Panc1 (cell line): ENCODE measurements at regions not wholly inside any gene's neighbourhood (a gene's known extent, or its start where the extent isn't known, plus 50 kb on each side); places are given as distances from the start of the nearest gene placed in this dataset.
"Not testable (repeated sequence)": the region's sequence is repeated elsewhere in the genome, so short reads cannot be mapped to it uniquely, and the experiment has no call there.

Experiments
- ATAC-seq: fragments of 200-7000 bp; cut with Tn5 transposase; 2 replicates; pipeline ENCODE4 v1.9.1; 2020; ENCODE audit warnings: mild to moderate bottlenecking, moderate library complexity
- BruUV-seq: library from RNA; stranded (reverse); fragments of 400-500 nt; replicated peaks from 2 replicates; lab custom pipeline; 2021; lab: Mats Ljungman, UMichigan
- CTCF ChIA-PET: fragments of 300-600 bp; sonication (Branson Sonifier 250); formaldehyde crosslinking; loops from one replicate; lab custom pipeline; 2022; ENCODE audit warnings: antibody characterized with exemption; lab: Charles Lee
- POLR2A ChIA-PET: fragments of 300-600 bp; sonication (Branson Sonifier 250); formaldehyde crosslinking; loops from one replicate; lab custom pipeline; 2022; ENCODE audit warnings: antibody characterized with exemption; lab: Charles Lee
- DNase-seq: peaks from one replicate; pipeline ENCODE4 v3.0.0-alpha.2; 2010; ENCODE audit warnings: low read depth, low spot score
- H3K27ac ChIP-seq: 2 replicates; pipeline ENCODE4 v1.5.1; 2011; ENCODE audit warnings: mild to moderate bottlenecking, low read length, inconsistent platforms
- H3K27me3 ChIP-seq: fragments of 200-500 bp; sonication (Bioruptor generic); 2 replicates; pipeline ENCODE4 v1.6.0; 2014; ENCODE audit warnings: low read length, inconsistent platforms; ENCODE audit not compliant: control insufficient read depth, insufficient read depth
- H3K36me3 ChIP-seq: fragments of 200-500 bp; sonication (Bioruptor generic); 2 replicates; pipeline ENCODE4 v1.5.1; 2014; ENCODE audit warnings: inconsistent platforms, mild to moderate bottlenecking, low read length, moderate library complexity; ENCODE audit not compliant: control insufficient read depth, insufficient read depth
- H3K4me1 ChIP-seq: 2 replicates; pipeline ENCODE4 v1.5.1; 2011; ENCODE audit warnings: inconsistent platforms, mild to moderate bottlenecking, low read length, moderate library complexity; ENCODE audit not compliant: control insufficient read depth, insufficient read depth
- H3K4me3 ChIP-seq, 2 experiments: 2 replicates each; pipeline ENCODE4 v1.5.1; 2011 to 2012; ENCODE audit warnings: low read depth in 2 of 2, low read length in 2 of 2, mild to moderate bottlenecking in 2 of 2, inconsistent platforms in 1 of 2, moderate library complexity in 1 of 2
- H3K9me3 ChIP-seq: fragments of 200-500 bp; sonication (Bioruptor generic); 2 replicates; pipeline ENCODE4 v1.5.1; 2014; ENCODE audit warnings: low read depth, mild to moderate bottlenecking, inconsistent platforms, low read length, moderate library complexity; ENCODE audit not compliant: control insufficient read depth, insufficient read depth
- in situ Hi-C: cut with HindIII; loops from 2 replicates; pipeline ENCODE4 v1.10.0; 2016; ENCODE audit warnings: low sequenced_read_pairs, low pct_unique_long_range_greater_than_20kb
- intact Hi-C: fragments of 100-400 bp; cut with micrococcal nuclease; formaldehyde crosslinking; loops from one replicate; pipeline ENCODE4 v1.10.0; 2022; ENCODE audit not compliant: unreplicated experiment

DNA sequence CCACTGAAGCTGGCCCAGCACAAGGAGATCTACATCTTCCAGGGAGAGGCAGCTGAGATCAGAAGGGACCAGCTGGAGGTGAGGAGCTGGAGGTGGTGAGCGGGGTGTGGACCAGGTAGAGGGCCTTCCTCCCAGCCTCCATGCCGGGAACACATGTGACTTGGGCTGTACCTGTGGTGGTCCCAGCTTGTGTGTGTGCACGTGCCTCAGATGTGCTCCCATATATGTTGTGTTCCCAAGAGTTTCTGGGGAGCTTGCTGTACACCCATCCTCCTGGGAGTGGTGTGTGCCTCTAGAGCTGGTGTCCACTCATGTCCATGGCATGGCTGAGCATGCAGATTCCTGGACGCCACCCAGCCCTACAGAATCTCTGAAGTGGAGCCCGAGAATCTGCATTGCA lies 183.7 kb upstream of the AKAP13 start:
- ATAC-seq, CTCF ChIA-PET, DNase-seq, intact Hi-C loops, H3K4me3 ChIP-seq, H3K9me3 ChIP-seq, BruUV-seq, H3K36me3 ChIP-seq, in situ Hi-C loops, POLR2A ChIA-PET, H3K27me3 ChIP-seq, H3K4me1 ChIP-seq, H3K27ac ChIP-seq: not testable (repeated sequence)

DNA sequence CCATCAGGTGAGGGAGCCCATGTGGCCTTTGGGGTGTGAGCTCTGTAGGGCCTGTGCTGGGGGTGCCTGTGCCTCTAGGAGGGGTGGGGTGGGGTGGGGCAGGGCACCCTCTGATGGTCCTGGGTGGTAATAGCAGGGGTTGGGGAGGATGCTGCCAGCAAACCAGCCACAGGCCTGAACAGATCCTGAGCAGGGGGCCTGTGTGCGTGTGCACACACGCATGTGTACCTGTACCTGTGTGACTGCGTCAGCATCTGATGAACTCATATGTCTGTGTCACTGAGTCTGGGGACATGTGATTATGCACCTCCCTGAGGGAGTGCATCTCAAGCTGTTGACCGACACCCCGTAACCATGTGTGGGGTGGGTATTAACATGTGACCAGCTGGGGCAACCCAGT lies 182.8 kb upstream of the AKAP13 start:
- ATAC-seq, result 0 out of 2 replicates have a peak, but pooled peaks have one; percentile 11
- CTCF ChIA-PET, BruUV-seq, H3K4me3 ChIP-seq, POLR2A ChIA-PET, DNase-seq, H3K27ac ChIP-seq, in situ Hi-C loops, H3K27me3 ChIP-seq, H3K4me1 ChIP-seq, H3K36me3 ChIP-seq, intact Hi-C loops, H3K9me3 ChIP-seq: not testable (repeated sequence)

DNA sequence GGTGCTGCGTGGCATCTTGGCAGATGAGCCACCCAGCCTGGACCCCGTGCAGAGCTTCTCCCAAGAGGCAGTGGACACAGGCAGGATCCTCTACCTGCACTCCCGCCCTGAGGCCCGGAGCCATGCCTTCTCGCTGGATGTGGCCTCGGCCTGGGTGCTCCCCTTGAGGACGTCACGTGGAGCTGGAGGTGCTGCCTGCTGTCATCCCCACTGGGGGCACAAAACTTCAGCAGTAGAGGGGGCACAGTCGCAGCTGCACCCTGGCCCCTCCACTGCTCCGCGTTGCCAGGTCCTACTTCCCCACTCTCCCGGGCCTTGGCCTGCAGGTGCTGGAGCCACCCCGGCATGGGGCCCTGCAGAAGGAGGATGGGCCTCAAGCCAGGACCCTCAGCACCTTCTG lies 182.0 kb upstream of the AKAP13 start:
- POLR2A ChIA-PET, in situ Hi-C loops, H3K4me3 ChIP-seq, H3K27ac ChIP-seq, H3K27me3 ChIP-seq, H3K9me3 ChIP-seq, intact Hi-C loops, CTCF ChIA-PET, H3K4me1 ChIP-seq, DNase-seq, ATAC-seq, H3K36me3 ChIP-seq, BruUV-seq: not testable (repeated sequence)

DNA sequence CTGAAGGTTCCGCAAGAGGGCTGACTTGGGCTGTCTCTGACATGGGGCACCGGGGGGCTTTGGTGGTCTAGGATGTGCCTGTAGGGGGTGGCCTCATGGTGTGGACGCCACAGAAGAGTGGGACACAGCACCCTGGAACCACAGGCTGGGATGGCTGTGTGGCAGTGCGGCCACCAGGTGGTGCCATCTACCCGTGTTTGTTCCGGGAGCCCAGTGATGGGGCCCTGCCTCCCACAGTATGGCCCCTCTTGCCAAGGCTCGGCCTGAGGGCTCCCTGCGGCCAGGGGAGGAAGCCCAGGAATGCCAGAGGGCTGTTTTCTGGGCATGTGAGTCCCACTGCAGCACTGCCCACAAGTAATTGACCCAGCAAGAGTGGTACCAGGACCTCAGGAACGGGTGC lies 180.2 kb upstream of the AKAP13 start:
- CTCF ChIA-PET, H3K4me3 ChIP-seq, DNase-seq, in situ Hi-C loops, H3K9me3 ChIP-seq, H3K27ac ChIP-seq, H3K36me3 ChIP-seq, H3K4me1 ChIP-seq, POLR2A ChIA-PET, H3K27me3 ChIP-seq, BruUV-seq, intact Hi-C loops: not testable (repeated sequence)
- peak; percentile 93 for ATAC-seq

DNA sequence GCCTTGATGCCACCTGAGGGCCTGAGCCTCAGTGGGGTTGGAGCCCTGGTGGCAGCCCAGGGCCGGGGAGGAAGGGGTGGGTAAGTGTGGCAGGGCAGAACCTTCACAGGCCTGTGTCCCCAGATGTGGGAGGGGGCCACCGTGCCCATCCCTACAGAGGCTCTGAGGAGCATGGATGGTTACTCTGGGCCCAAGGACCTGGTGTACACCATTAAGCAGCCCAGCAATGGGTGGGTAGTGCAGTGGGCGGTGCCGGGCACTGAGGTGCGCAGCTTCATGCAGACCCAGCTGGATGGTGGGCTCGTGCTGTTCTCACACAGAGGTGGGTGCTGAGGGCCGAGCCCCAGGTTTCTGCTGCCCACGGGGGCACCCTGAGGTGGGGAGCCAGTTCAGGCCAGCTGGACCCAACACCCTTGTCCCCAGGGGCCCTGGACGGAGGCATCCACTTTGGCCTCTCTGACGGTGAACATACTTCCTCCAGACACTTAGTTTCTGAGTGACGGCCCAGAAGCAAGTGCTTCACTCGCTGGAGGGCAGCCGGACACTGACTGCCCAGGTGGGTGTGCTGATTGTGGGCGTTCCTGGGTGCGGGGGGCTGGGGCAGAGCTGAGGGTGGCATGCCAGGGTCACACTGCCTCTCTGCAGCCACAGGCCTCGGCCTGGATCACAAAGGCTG lies 179.1 kb upstream of the AKAP13 start:
- not testable (repeated sequence) for BruUV-seq, H3K36me3 ChIP-seq

DNA sequence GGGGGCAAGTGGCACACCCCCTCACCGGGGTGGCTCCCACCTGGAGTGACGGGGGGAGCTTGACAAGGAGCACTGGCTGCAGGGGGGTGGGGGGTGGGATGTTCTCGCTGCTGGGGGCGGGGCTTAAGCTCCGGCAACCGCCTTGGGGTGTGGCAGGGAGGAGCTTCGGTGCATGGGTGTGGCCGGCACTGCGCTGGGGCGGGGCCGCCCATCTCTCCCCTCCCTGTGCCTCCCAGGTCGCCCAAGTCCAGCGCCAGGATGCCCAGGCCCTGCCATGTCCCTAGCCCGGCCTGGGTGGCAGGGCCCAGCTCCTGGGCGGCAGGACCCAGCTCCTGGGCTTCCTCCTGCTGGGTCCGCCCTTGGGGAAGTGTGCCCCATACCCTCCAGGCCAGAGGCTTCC lies 175.9 kb upstream of the AKAP13 start:
- in situ Hi-C loops, intact Hi-C loops, H3K9me3 ChIP-seq, H3K27ac ChIP-seq, BruUV-seq, H3K4me3 ChIP-seq, H3K27me3 ChIP-seq, H3K36me3 ChIP-seq, CTCF ChIA-PET, POLR2A ChIA-PET, DNase-seq, H3K4me1 ChIP-seq: not testable (repeated sequence)
- ATAC-seq, result peak; percentile 29; the same call in 1 of the 2 replicates

More for the DNA sequence above, 179.1 kb upstream of the AKAP13 start:
- H3K4me1 ChIP-seq, H3K4me3 ChIP-seq, DNase-seq, H3K27me3 ChIP-seq, intact Hi-C loops, in situ Hi-C loops, H3K9me3 ChIP-seq, POLR2A ChIA-PET, H3K27ac ChIP-seq, CTCF ChIA-PET: not testable (repeated sequence)
- peak; percentile 13 for ATAC-seq

DNA sequence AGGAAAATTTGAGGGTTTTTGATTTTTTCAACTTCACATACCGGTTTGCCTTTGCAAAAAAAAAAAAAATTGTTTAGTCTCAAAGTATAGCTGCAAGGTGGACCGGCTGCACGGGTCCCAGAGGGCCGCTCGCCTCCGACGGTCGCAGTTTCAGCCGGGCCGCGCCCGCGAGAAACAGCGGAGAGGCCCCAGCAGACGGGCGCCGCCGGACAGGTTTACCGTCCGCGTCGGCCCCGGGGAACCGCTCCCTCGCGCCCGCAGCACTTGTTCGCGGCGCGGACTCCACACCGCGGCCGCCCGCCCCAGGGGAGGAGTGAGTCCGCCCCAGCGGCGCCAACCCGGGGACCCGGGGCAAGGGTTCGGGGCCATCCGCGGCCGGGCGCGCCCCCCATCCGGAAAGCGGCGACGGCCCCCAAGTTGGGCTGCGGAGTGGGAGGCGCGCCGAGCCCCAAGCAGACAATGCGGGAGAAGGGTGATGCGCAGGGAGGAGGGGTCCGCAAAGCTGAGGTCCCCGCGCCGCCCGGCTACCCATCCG lies 146.5 kb upstream of the AKAP13 start:
- H3K27me3 ChIP-seq, H3K27ac ChIP-seq, ATAC-seq, intact Hi-C loops, BruUV-seq, CTCF ChIA-PET, H3K4me1 ChIP-seq, POLR2A ChIA-PET, H3K36me3 ChIP-seq, H3K9me3 ChIP-seq, in situ Hi-C loops, DNase-seq: not testable (repeated sequence)
- peak overlapping the region; percentile 26 to 40; a peak in 3 of 4 replicates for H3K4me3 ChIP-seq
